Astrocyte (in vitro differentiated cells and primary cell): ENCODE measurements at regions not wholly inside any gene's neighbourhood (a gene's known extent, or its start where the extent isn't known, plus 50 kb on each side); places are given as distances from the start of the nearest gene placed in this dataset.

Experiments used
- EZH2 ChIP-seq: IDR thresholded peaks from 2 replicates; pipeline ENCODE4 v1.6.1; 2012; ENCODE audit warnings: mild to moderate bottlenecking, low read length, inconsistent platforms; ENCODE audit not compliant: insufficient read depth
- TF ChIP-seq, protein P1 (sequence below): IDR thresholded peaks from 2 replicates; pipeline ENCODE4 v1.5.1; 2011; ENCODE audit warnings: low read depth, mild to moderate bottlenecking, inconsistent platforms, low read length, moderate library complexity; ENCODE audit not compliant: insufficient read depth

DNA sequence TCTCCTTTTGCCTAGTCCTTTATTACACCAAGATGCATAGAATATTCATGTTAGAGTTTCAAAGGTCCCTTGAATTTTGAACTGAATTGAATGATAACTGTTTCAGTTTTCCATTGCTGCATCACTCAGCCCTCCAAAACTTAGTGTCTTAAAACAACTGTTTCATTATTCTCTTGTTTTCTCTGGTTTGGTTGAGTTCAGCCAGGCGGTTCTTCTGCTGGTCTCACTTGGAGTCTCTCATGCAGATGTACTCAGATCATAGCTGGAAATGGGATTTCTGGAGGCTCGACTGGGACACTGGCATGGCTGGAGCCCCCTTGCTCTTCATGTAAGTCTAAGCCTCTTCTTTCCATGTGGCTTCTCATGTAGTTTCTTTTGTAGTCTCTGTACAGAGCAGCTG lies 107.2 kb upstream of the MKI67 start:
- TF ChIP-seq, protein P1, sequence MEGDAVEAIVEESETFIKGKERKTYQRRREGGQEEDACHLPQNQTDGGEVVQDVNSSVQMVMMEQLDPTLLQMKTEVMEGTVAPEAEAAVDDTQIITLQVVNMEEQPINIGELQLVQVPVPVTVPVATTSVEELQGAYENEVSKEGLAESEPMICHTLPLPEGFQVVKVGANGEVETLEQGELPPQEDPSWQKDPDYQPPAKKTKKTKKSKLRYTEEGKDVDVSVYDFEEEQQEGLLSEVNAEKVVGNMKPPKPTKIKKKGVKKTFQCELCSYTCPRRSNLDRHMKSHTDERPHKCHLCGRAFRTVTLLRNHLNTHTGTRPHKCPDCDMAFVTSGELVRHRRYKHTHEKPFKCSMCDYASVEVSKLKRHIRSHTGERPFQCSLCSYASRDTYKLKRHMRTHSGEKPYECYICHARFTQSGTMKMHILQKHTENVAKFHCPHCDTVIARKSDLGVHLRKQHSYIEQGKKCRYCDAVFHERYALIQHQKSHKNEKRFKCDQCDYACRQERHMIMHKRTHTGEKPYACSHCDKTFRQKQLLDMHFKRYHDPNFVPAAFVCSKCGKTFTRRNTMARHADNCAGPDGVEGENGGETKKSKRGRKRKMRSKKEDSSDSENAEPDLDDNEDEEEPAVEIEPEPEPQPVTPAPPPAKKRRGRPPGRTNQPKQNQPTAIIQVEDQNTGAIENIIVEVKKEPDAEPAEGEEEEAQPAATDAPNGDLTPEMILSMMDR = no peak
- no peak for TF ChIP-seq EZH2
